ENCODE measurements at regions not wholly inside any gene's neighbourhood (a gene's known extent, or its start where the extent isn't known, plus 50 kb on each side); places are given as distances from the start of the nearest gene placed in this dataset.

- TF ChIP-seq CTCF (IDR thresholded peaks at IDR 0.05; ENCODE audit: low read depth, low read length, poor library complexity, severe bottlenecking): no peak
- TF ChIP-seq EZH2phosphoT487 (IDR thresholded peaks at IDR 0.05; ENCODE audit: borderline replicate concordance, low read length): no peak
Observed at GRCh38 chr2:107530046-107530445, 296.6 kb upstream of the RGPD4 start.
